ENCODE measurements at regions not wholly inside any gene's neighbourhood (a gene's known extent, or its start where the extent isn't known, plus 50 kb on each side); places are given as distances from the start of the nearest gene placed in this dataset.

DNA sequence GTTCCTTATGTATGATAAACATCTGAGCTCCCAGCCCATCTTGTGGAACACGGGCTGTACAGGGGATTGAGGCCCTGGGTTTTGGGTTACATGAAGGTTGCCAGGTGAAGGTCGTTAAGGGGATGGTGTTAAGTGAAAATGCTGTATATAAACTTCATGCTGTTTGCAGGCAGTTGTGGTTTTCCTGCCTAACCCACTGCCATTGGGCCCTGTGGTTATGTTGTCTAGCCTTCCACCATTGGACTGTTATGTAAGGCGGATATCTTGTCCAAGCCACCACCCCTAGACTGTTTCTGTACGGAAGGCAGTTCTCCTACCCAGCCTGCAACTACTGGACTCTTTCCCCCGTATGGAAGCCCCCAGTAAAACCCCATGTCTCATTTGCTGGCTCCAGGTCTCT, 246.1 kb downstream of the KIF4B start:
- Histone ChIP-seq H3K4me3 (no peak overlapping the region), H3K36me3 (replicated peaks) (no peaks in the 10 kb centered on the region), H3K9me3 (no peaks in the 10 kb centered on the region), H3K4me1 (no peaks in the 10 kb centered on the region), H3K27me3 (ENCODE audit: low read depth) (no peaks in the 10 kb centered on the region; the same call in 1 of the 2 replicates)
- DNase-seq (ENCODE audit: low spot score in 2 of 2), result no peak
- in situ Hi-C loops (cut with MboI; ENCODE audit: low sequenced_read_pairs), result no loop called here

DNA sequence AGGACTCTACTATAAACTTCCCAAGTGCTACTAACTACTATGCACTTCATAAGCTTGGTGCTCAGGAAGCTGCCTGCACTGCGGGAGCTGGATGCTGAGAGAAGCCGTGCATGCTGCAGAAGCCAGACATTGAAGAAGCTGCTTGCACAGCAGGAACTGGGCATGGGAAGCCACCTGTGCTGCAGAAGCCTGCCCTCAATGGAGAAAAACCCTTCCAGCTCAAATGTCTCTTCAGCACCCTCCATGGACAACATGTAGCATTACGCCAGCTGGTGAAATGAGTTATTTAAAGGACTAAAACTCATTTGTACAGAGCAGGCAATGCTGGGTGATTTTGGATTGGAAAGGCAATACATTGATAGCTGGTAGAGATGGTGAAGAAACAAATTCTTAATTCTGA, 247.2 kb downstream of the KIF4B start:
- Histone ChIP-seq H3K4me1 (no peaks in the 10 kb centered on the region), H3K27me3 (ENCODE audit: low read depth) (no peaks in the 10 kb centered on the region), H3K9me3 (no peaks in the 10 kb centered on the region), H3K4me3 (no peak overlapping the region), H3K36me3 (replicated peaks) (no peaks in the 10 kb centered on the region)
- peak; percentile 15 to 20 for DNase-seq (ENCODE audit: low spot score in 2 of 2)
- in situ Hi-C loops (cut with MboI; ENCODE audit: low sequenced_read_pairs), result no loop called here

- Histone ChIP-seq H3K27me3 (ENCODE audit: low read depth) (no peaks in the 10 kb centered on the region), H3K4me1 (no peaks in the 10 kb centered on the region), H3K9me3 (no peaks in the 10 kb centered on the region), H3K4me3 (no peak overlapping the region), H3K36me3 (replicated peaks) (no peaks in the 10 kb centered on the region)
- in situ Hi-C loops (cut with MboI; ENCODE audit: low sequenced_read_pairs), result no loop called here
- DNase-seq (ENCODE audit: low spot score in 2 of 2), result no peak
Observed at GRCh38 chr5:155263381-155263780, 249.8 kb downstream of the KIF4B start.

GRCh38 chr5:155264809-155265208, 251.3 kb downstream of the KIF4B start:
- Histone ChIP-seq H3K36me3 (replicated peaks) (no peaks in the 10 kb centered on the region), H3K4me1 (no peaks in the 10 kb centered on the region), H3K9me3 (no peaks in the 10 kb centered on the region), H3K27me3 (ENCODE audit: low read depth) (no peaks in the 10 kb centered on the region), H3K4me3 (no peak overlapping the region)
- in situ Hi-C loops (cut with MboI; ENCODE audit: low sequenced_read_pairs), result no loop called here
- no peak for DNase-seq (ENCODE audit: low spot score in 2 of 2)

DNA sequence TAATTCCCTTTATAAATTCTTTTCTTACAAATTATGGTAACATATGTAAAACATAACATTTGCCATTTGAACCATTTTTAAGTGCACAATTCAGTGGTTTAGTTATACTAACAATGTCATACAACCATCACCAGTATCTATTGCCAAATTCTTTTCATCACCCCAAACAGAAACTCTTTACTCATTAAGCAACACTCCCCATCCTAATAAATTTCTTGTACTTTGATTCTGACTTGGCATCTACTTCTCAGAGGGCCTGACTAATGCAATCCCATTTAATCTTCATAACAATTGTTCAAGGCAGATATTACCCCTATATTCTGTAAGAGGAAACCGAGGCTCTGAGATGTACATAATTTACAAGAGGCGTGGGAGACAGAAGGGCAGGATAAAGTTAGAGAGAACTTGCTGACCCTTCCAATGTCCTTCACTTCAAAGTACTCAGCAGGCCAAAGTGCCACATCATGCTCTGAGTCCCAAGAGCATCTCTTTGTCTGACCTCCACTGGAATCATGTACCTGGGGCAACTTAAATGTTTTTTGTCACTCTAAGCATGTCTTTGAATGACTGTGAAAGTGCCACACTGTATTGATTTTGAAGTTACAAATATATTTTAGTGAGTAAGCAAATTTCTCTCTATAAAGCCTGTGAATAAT, 255.3 kb downstream of the KIF4B start:
- Histone ChIP-seq H3K4me1 (no peaks in the 10 kb centered on the region), H3K36me3 (replicated peaks) (no peaks in the 10 kb centered on the region), H3K9me3 (no peaks in the 10 kb centered on the region), H3K27me3 (ENCODE audit: low read depth) (no peaks in the 10 kb centered on the region), H3K4me3 (no peak overlapping the region)
- no peak for DNase-seq (ENCODE audit: low spot score in 2 of 2)
- in situ Hi-C loops (cut with MboI; ENCODE audit: low sequenced_read_pairs), result no loop called here

GRCh38 chr5:155270725-155271124, 257.2 kb downstream of the KIF4B start:
- no peaks in the 10 kb centered on the region for H3K9me3 ChIP-seq
- H3K4me3 ChIP-seq, result no peak overlapping the region
- H3K36me3 ChIP-seq (replicated peaks), result no peaks in the 10 kb centered on the region
- DNase-seq (ENCODE audit: low spot score in 2 of 2), result no peak
- H3K27me3 ChIP-seq (ENCODE audit: low read depth), result no peaks in the 10 kb centered on the region
- in situ Hi-C loops (cut with MboI; ENCODE audit: low sequenced_read_pairs), result no loop called here
- no peaks in the 10 kb centered on the region for H3K4me1 ChIP-seq

DNA sequence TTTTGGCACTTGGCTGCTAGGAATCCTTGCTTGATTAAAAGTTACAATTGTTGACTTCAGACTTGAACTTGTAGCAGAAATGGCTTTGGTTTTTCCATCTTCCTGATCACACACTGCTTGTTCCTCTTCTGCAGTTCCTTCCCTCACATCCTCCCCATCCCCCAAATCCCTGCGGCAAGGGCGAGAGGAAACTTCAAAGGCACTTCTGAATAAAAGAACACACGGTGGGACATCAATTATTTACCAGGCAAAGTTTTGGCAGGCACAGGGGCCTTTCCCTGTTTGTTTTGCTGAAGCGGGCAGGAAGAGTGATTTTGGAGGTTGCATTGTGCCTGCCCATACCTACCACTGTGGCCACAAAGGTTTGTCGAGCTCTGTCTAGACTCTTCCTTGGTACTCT, 260.9 kb downstream of the KIF4B start:
- in situ Hi-C loops (cut with MboI; ENCODE audit: low sequenced_read_pairs), result no loop called here
- H3K9me3 ChIP-seq, result no peaks in the 10 kb centered on the region
- no peaks in the 10 kb centered on the region for H3K27me3 ChIP-seq (ENCODE audit: low read depth)
- no peaks in the 10 kb centered on the region for H3K4me1 ChIP-seq
- H3K36me3 ChIP-seq (replicated peaks), result no peaks in the 10 kb centered on the region
- no peak overlapping the region for H3K4me3 ChIP-seq
- no peak for DNase-seq (ENCODE audit: low spot score in 2 of 2)

DNA sequence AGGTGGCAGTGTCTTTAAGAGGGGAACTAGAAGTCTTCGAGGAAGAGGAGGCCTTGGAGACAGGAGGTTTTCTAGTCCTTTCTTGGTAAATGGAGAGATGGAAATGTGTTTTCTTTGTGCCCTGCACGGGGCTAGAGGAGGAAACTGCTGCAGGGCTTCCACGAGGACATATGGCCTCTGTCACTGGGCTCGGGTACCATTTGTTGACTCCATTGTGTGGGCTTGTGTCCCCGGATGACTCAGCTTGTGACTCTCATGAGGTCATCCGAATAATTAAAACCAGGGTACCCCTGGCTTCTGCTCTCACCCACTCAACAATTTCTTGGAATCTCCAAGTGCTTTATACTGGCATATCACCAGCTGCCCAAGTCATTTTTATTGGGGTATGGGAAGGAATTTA, 261.7 kb downstream of the KIF4B start:
- in situ Hi-C loops (cut with MboI; ENCODE audit: low sequenced_read_pairs), result no loop called here
- Histone ChIP-seq H3K36me3 (replicated peaks) (no peaks in the 10 kb centered on the region), H3K4me3 (no peak overlapping the region), H3K4me1 (no peaks in the 10 kb centered on the region), H3K27me3 (ENCODE audit: low read depth) (no peaks in the 10 kb centered on the region), H3K9me3 (no peaks in the 10 kb centered on the region)
- no peak for DNase-seq (ENCODE audit: low spot score in 2 of 2)

DNA sequence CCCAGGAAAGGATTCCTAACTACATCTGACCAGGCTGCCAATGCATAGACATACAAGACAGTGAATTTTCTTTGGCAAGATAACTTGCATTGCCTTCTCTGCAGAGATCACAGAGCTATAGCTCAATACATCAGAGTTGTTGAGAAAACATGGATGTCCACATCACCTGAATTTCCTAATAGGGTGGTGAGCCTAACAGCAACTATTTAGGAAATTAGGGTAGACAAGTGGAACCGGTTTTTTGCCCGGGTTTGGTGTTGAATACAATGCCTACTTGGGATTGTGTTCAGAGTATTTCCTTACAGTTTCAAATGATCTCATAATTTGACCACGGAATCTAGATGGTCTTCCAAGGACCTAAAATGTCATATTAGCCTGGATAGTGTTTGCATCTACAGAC, 262.7 kb downstream of the KIF4B start:
- Histone ChIP-seq H3K4me1 (no peaks in the 10 kb centered on the region), H3K9me3 (no peaks in the 10 kb centered on the region), H3K4me3 (no peak overlapping the region), H3K27me3 (ENCODE audit: low read depth) (no peaks in the 10 kb centered on the region), H3K36me3 (replicated peaks) (no peaks in the 10 kb centered on the region)
- in situ Hi-C loops (cut with MboI; ENCODE audit: low sequenced_read_pairs), result no loop called here
- no peak for DNase-seq (ENCODE audit: low spot score in 2 of 2)

DNA sequence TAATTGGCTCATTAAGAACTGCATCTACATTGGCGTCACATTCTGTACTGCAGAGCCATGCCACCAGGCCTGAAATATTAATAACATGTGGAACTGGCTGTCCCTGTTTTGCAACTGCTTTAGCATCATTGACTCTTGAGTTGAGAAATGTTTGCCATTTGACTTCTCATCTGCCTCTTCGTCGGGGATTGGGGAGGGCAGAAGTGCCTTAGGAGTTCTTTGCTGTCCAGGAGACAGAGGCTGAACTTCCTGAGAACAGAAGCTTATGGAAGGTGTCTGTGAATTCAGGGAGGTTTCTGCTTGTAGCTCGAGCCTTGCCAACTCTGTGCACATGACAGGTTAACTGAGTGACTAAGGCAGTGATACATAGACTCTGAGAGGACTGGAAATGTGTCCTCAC, 265.0 kb downstream of the KIF4B start:
- Histone ChIP-seq H3K4me3 (no peak overlapping the region), H3K4me1 (no peaks in the 10 kb centered on the region), H3K27me3 (ENCODE audit: low read depth) (0 out of 2 replicates have a peak, but pooled peaks cover 3% of the 10 kb centered on the region), H3K36me3 (replicated peaks) (no peaks in the 10 kb centered on the region), H3K9me3 (no peaks in the 10 kb centered on the region)
- in situ Hi-C loops (cut with MboI; ENCODE audit: low sequenced_read_pairs), result no loop called here
- DNase-seq (ENCODE audit: low spot score in 2 of 2), result no peak

GRCh38 chr5:155282503-155283107, 269.1 kb downstream of the KIF4B start:
- no peak overlapping the region for H3K4me3 ChIP-seq
- in situ Hi-C loops (cut with MboI; ENCODE audit: low sequenced_read_pairs), result no loop called here
- DNase-seq (ENCODE audit: low spot score in 2 of 2), result no peak
- H3K4me1 ChIP-seq, result no peaks in the 10 kb centered on the region
- H3K27me3 ChIP-seq (ENCODE audit: low read depth), result 0 out of 2 replicates have a peak, but pooled peaks cover 8% of the 10 kb centered on the region
- no peaks in the 10 kb centered on the region for H3K36me3 ChIP-seq (replicated peaks)
- no peaks in the 10 kb centered on the region for H3K9me3 ChIP-seq

- Histone ChIP-seq H3K9me3 (no peaks in the 10 kb centered on the region), H3K4me3 (no peak overlapping the region), H3K36me3 (replicated peaks) (no peaks in the 10 kb centered on the region), H3K27me3 (ENCODE audit: low read depth) (0 out of 2 replicates have a peak, but pooled peaks cover 8% of the 10 kb centered on the region), H3K4me1 (no peaks in the 10 kb centered on the region)
- DNase-seq (ENCODE audit: low spot score in 2 of 2), result no peak
- in situ Hi-C loops (cut with MboI; ENCODE audit: low sequenced_read_pairs), result no loop called here
Observed at GRCh38 chr5:155285706-155286105, 272.2 kb downstream of the KIF4B start.

GRCh38 chr5:155290937-155291336, 277.4 kb downstream of the KIF4B start:
- in situ Hi-C loops (cut with MboI; ENCODE audit: low sequenced_read_pairs), result no loop called here
- Histone ChIP-seq H3K9me3 (no peaks in the 10 kb centered on the region), H3K4me1 (no peaks in the 10 kb centered on the region), H3K27me3 (ENCODE audit: low read depth) (no peaks in the 10 kb centered on the region), H3K4me3 (no peak overlapping the region), H3K36me3 (replicated peaks) (no peaks in the 10 kb centered on the region)
- no peak for DNase-seq (ENCODE audit: low spot score in 2 of 2)

GRCh38 chr5:155293605-155294178, 280.1 kb downstream of the KIF4B start:
- in situ Hi-C loops (cut with MboI; ENCODE audit: low sequenced_read_pairs), result no loop called here
- no peaks in the 10 kb centered on the region for H3K36me3 ChIP-seq (replicated peaks)
- no peak for DNase-seq (ENCODE audit: low spot score in 2 of 2)
- no peak overlapping the region for H3K4me3 ChIP-seq
- H3K9me3 ChIP-seq, result no peaks in the 10 kb centered on the region
- no peaks in the 10 kb centered on the region for H3K27me3 ChIP-seq (ENCODE audit: low read depth)
- no peaks in the 10 kb centered on the region for H3K4me1 ChIP-seq
